LNCaP clone FGC (cell line): ENCODE measurements at regions not wholly inside any gene's neighbourhood (a gene's known extent, or its start where the extent isn't known, plus 50 kb on each side); places are given as distances from the start of the nearest gene placed in this dataset.

Experiments used
- DNase-seq: peaks from one replicate; pipeline ENCODE4 v3.0.0-alpha.2; 2011; ENCODE audit warnings: low read depth
- H3K4me3 ChIP-seq: 2 replicates; pipeline ENCODE4 v1.5.1; 2011; ENCODE audit warnings: mild to moderate bottlenecking, low read depth, low read length, control low read depth
- CTCF ChIP-seq: IDR thresholded peaks from 2 replicates; pipeline ENCODE4 v1.5.1; 2012; ENCODE audit warnings: mild to moderate bottlenecking; ENCODE audit not compliant: control insufficient read depth, insufficient read depth; ENCODE audit errors: extremely low read depth

GRCh38 chr14:48842785-48843184, 743.4 kb downstream of the RPS29 start:
- DNase-seq = no peak
- no peak overlapping the region for H3K4me3 ChIP-seq
- TF ChIP-seq CTCF = no peak

GRCh38 chr14:48826058-48826457, 760.1 kb downstream of the RPS29 start:
- no peak overlapping the region for H3K4me3 ChIP-seq
- DNase-seq = no peak
- no peak for TF ChIP-seq CTCF

DNA sequence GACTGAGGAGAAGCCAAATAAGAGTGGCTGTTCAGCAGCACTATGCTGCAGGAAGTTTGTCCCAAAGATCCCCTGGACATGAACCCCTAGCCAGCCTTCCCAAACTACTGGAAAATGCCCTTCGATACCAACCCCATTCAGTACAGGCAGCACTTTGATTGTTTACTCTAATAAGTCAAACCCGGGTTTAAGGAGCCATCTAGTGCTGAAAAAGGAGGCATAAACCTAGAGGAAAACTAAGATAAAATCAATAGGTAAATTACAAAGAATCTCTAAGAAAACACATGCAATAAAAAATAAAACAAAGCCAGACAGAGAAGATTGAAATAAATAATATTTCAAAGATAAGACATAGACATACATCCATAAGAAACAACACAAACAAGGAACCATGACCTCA, 771.6 kb downstream of the RPS29 start:
- TF ChIP-seq CTCF = peak; percentile 43
- no peak for DNase-seq
- H3K4me3 ChIP-seq = no peak overlapping the region

GRCh38 chr14:48805315-48805714, 780.9 kb downstream of the RPS29 start:
- DNase-seq = no peak
- no peak overlapping the region for H3K4me3 ChIP-seq
- no peak for TF ChIP-seq CTCF

- no peak for DNase-seq
Measured at GRCh38 chr14:48792376-48793024, 793.7 kb downstream of the RPS29 start.

GRCh38 chr14:48788771-48789170, 797.4 kb downstream of the RPS29 start:
- no peak for TF ChIP-seq CTCF
- no peak overlapping the region for H3K4me3 ChIP-seq
- no peak for DNase-seq

More at GRCh38 chr14:48792376-48793024, 793.7 kb downstream of the RPS29 start:
- no peak for TF ChIP-seq CTCF
- H3K4me3 ChIP-seq = no peak overlapping the region

GRCh38 chr14:48786498-48786897, 799.7 kb downstream of the RPS29 start:
- TF ChIP-seq CTCF = no peak
- H3K4me3 ChIP-seq = no peak overlapping the region
- peak; percentile 71 for DNase-seq
